ENCODE measurements at regions not wholly inside any gene's neighbourhood (a gene's known extent, or its start where the extent isn't known, plus 50 kb on each side); places are given as distances from the start of the nearest gene placed in this dataset.

DNA sequence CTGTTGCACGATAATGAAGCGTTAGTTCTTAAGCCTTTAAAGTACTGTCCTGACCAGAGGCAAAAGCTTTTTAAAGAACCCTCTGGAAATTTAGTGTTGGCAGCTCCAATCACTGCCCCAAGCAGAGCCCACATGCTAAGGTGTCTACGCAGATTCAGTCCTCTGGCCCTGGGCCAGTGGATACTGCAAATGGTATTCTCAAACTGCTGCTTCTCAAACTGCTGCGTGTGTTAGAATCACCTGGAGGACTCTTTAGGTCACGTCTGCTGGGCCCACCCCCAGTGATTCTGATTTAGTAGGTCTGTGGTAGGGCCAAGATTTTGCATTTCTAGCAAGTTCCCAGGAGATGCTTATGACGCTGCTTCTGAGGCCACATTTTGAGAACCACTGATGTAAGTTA, 96.0 kb upstream of the CCDC28A start:
- no peak for TF ChIP-seq ZNF670 (tag by site-specific recombination; IDR thresholded peaks at IDR 0.05; ENCODE audit: low read depth)
- no peak for TF ChIP-seq ZNF16 (tag by site-specific recombination; IDR thresholded peaks at IDR 0.05; ENCODE audit: low read depth)
- TF ChIP-seq ZNF18 (tag by site-specific recombination; IDR thresholded peaks at IDR 0.05), result no peak
- TF ChIP-seq, protein P1, sequence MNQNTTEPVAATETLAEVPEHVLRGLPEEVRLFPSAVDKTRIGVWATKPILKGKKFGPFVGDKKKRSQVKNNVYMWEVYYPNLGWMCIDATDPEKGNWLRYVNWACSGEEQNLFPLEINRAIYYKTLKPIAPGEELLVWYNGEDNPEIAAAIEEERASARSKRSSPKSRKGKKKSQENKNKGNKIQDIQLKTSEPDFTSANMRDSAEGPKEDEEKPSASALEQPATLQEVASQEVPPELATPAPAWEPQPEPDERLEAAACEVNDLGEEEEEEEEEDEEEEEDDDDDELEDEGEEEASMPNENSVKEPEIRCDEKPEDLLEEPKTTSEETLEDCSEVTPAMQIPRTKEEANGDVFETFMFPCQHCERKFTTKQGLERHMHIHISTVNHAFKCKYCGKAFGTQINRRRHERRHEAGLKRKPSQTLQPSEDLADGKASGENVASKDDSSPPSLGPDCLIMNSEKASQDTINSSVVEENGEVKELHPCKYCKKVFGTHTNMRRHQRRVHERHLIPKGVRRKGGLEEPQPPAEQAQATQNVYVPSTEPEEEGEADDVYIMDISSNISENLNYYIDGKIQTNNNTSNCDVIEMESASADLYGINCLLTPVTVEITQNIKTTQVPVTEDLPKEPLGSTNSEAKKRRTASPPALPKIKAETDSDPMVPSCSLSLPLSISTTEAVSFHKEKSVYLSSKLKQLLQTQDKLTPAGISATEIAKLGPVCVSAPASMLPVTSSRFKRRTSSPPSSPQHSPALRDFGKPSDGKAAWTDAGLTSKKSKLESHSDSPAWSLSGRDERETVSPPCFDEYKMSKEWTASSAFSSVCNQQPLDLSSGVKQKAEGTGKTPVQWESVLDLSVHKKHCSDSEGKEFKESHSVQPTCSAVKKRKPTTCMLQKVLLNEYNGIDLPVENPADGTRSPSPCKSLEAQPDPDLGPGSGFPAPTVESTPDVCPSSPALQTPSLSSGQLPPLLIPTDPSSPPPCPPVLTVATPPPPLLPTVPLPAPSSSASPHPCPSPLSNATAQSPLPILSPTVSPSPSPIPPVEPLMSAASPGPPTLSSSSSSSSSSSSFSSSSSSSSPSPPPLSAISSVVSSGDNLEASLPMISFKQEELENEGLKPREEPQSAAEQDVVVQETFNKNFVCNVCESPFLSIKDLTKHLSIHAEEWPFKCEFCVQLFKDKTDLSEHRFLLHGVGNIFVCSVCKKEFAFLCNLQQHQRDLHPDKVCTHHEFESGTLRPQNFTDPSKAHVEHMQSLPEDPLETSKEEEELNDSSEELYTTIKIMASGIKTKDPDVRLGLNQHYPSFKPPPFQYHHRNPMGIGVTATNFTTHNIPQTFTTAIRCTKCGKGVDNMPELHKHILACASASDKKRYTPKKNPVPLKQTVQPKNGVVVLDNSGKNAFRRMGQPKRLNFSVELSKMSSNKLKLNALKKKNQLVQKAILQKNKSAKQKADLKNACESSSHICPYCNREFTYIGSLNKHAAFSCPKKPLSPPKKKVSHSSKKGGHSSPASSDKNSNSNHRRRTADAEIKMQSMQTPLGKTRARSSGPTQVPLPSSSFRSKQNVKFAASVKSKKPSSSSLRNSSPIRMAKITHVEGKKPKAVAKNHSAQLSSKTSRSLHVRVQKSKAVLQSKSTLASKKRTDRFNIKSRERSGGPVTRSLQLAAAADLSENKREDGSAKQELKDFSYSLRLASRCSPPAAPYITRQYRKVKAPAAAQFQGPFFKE (tag by site-specific recombination; IDR thresholded peaks at IDR 0.05; ENCODE audit: borderline replicate concordance), result no peak
- TF ChIP-seq ZNF311 (tag by site-specific recombination; IDR thresholded peaks at IDR 0.05; ENCODE audit: borderline replicate concordance), result no peak
- TF ChIP-seq, protein P2, sequence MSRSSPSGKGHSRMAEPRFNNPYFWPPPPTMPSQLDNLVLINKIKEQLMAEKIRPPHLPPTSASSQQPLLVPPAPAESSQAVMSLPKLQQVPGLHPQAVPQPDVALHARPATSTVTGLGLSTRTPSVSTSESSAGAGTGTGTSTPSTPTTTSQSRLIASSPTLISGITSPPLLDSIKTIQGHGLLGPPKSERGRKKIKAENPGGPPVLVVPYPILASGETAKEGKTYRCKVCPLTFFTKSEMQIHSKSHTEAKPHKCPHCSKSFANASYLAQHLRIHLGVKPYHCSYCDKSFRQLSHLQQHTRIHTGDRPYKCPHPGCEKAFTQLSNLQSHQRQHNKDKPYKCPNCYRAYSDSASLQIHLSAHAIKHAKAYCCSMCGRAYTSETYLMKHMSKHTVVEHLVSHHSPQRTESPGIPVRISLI (tag by site-specific recombination; IDR thresholded peaks at IDR 0.05), result no peak
- TF ChIP-seq GLI4 (tag by site-specific recombination; IDR thresholded peaks at IDR 0.05), result no peak
- TF ChIP-seq ZIC2 (tag by site-specific recombination; IDR thresholded peaks at IDR 0.05), result no peak
- TF ChIP-seq ZSCAN5A (tag by site-specific recombination; IDR thresholded peaks at IDR 0.05), result no peak
- TF ChIP-seq ZNF391 (tag by site-specific recombination; IDR thresholded peaks at IDR 0.05; ENCODE audit: borderline replicate concordance, low read depth), result no peak
- TF ChIP-seq RBAK (tag by site-specific recombination; IDR thresholded peaks at IDR 0.05), result no peak
- no peak for TF ChIP-seq ZNF707 (tag by site-specific recombination; IDR thresholded peaks at IDR 0.05)
- CTCF ChIA-PET, result interaction anchor here (0.6 kb wide), 1 partner anchor 669 kb away, joined by 3 read pairs; no protein-coding TSS in a partner anchor

GRCh38 chr6:138678168-138678567, 95.4 kb upstream of the CCDC28A start:
- CTCF ChIA-PET, result interaction anchor here (0.8 to 1.2 kb wide), 2 partner anchors 13 to 15 kb away, joined by 3 to 4 read pairs; no protein-coding TSS in a partner anchor
- TF ChIP-seq ZSCAN4 (tag by site-specific recombination; IDR thresholded peaks at IDR 0.05) (no peak), ZNF155 (tag by site-specific recombination; IDR thresholded peaks at IDR 0.05) (no peak), ZNF433 (tag by site-specific recombination; IDR thresholded peaks at IDR 0.05; ENCODE audit: low read depth) (no peak), ZNF324 (tag by site-specific recombination; IDR thresholded peaks at IDR 0.05) (no peak), ZNF596 (tag by site-specific recombination; IDR thresholded peaks at IDR 0.05) (no peak), ZNF48 (tag by site-specific recombination; IDR thresholded peaks at IDR 0.05) (no peak), ZNF239 (tag by site-specific recombination; IDR thresholded peaks at IDR 0.05) (no peak), ZNF132 (tag by site-specific recombination; IDR thresholded peaks at IDR 0.05; ENCODE audit: borderline replicate concordance) (no peak), MYNN (tag by site-specific recombination; IDR thresholded peaks at IDR 0.05; ENCODE audit: borderline replicate concordance) (no peak)
- TF ChIP-seq, protein P3, sequence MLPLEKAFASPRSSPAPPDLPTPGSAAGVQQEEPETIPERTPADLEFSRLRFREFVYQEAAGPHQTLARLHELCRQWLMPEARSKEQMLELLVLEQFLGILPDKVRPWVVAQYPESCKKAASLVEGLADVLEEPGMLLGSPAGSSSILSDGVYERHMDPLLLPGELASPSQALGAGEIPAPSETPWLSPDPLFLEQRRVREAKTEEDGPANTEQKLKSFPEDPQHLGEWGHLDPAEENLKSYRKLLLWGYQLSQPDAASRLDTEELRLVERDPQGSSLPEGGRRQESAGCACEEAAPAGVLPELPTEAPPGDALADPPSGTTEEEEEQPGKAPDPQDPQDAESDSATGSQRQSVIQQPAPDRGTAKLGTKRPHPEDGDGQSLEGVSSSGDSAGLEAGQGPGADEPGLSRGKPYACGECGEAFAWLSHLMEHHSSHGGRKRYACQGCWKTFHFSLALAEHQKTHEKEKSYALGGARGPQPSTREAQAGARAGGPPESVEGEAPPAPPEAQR (tag by site-specific recombination; IDR thresholded peaks at IDR 0.05), result no peak

More for the DNA sequence above, 96.0 kb upstream of the CCDC28A start:
- POLR2A ChIA-PET, result interaction anchor here (0.7 kb wide), 1 partner anchor 15 kb away, joined by 3 read pairs; no protein-coding TSS in a partner anchor
- no peak overlapping the region for H3K27ac ChIP-seq (ENCODE audit: extremely low read depth, low read depth, low read length)
- H3K4me3 ChIP-seq (ENCODE audit: low read depth, low read length), result no peak overlapping the region
- H3K36me3 ChIP-seq (ENCODE audit: control insufficient read depth in 2 of 2, insufficient read depth in 1 of 2, low read length in 2 of 2), result no peaks in the 10 kb centered on the region
- no peaks in the 10 kb centered on the region for H3K9me3 ChIP-seq (ENCODE audit: control insufficient read depth, insufficient read depth, low read depth, low read length)
- H3K4me1 ChIP-seq (ENCODE audit: control insufficient read depth, insufficient read depth, low read length), result peaks cover 19% of the 10 kb centered on the region

More at GRCh38 chr6:138678168-138678567, 95.4 kb upstream of the CCDC28A start:
- Histone ChIP-seq H3K27ac (ENCODE audit: extremely low read depth, low read depth, low read length) (no peak overlapping the region), H3K36me3 (ENCODE audit: control insufficient read depth in 2 of 2, insufficient read depth in 1 of 2, low read length in 2 of 2) (no peaks in the 10 kb centered on the region), H3K4me1 (ENCODE audit: control insufficient read depth, insufficient read depth, low read length) (peaks cover 25% of the 10 kb centered on the region), H3K4me3 (ENCODE audit: low read depth, low read length) (no peak overlapping the region), H3K9me3 (ENCODE audit: control insufficient read depth, insufficient read depth, low read depth, low read length) (no peaks in the 10 kb centered on the region)
- POLR2A ChIA-PET, result interaction anchor here (0.7 kb wide), 1 partner anchor 14 kb away, joined by 3 read pairs; no protein-coding TSS in a partner anchor

Data from HEK293 (cell line).